Trophoblast cell (in vitro differentiated cells and primary cell): ENCODE measurements at regions not wholly inside any gene's neighbourhood (a gene's known extent, or its start where the extent isn't known, plus 50 kb on each side); places are given as distances from the start of the nearest gene placed in this dataset.

ENCODE experiments used
- DNase-seq, 2 donors: peaks; one replicate each; pipeline ENCODE4 v3.0.0-alpha.2; 2016
- H2AFZ ChIP-seq: 2 replicates; pipeline ENCODE4 v1.6.1; 2013; ENCODE audit warnings: low read length, moderate library complexity, mild to moderate bottlenecking; ENCODE audit not compliant: insufficient read depth, poor library complexity
- H2AK5ac ChIP-seq: 2 replicates; pipeline ENCODE4 v1.6.1; 2013; ENCODE audit warnings: mild to moderate bottlenecking, low read length
- H2BK120ac ChIP-seq: 2 replicates; pipeline ENCODE4 v1.6.1; 2013; ENCODE audit warnings: low read length, mild to moderate bottlenecking, moderate library complexity; ENCODE audit not compliant: insufficient read depth, poor library complexity
- H2BK12ac ChIP-seq: 2 replicates; pipeline ENCODE4 v1.6.1; 2013; ENCODE audit warnings: mild to moderate bottlenecking, low read length, moderate library complexity
- H2BK5ac ChIP-seq: 2 replicates; pipeline ENCODE4 v1.6.1; 2013; ENCODE audit warnings: low read length, low read depth, moderate library complexity, mild to moderate bottlenecking; ENCODE audit not compliant: poor library complexity
- H3K14ac ChIP-seq: 2 replicates; pipeline ENCODE4 v1.6.1; 2013; ENCODE audit warnings: mild to moderate bottlenecking, low read length
- H3K18ac ChIP-seq: 2 replicates; pipeline ENCODE4 v1.6.1; 2013; ENCODE audit warnings: mild to moderate bottlenecking, low read length
- H3K23ac ChIP-seq: 2 replicates; pipeline ENCODE4 v1.6.1; 2013; ENCODE audit warnings: low read length
- H3K27ac ChIP-seq: 2 replicates; pipeline ENCODE4 v1.5.1; 2013; ENCODE audit warnings: low read depth, mild to moderate bottlenecking, inconsistent platforms, low read length, moderate library complexity
- H3K27me3 ChIP-seq: 2 replicates; pipeline ENCODE4 v1.6.1; 2013; ENCODE audit warnings: inconsistent platforms, mild to moderate bottlenecking, low read length, moderate library complexity; ENCODE audit not compliant: insufficient read depth
- H3K36me3 ChIP-seq, 2 experiments: 1 replicate in 1 of 2; 2 replicates in 1 of 2; pipeline ENCODE4 v1.6.1; 2013; ENCODE audit warnings: low read length in 2 of 2, mild to moderate bottlenecking in 2 of 2, moderate library complexity in 1 of 2; ENCODE audit not compliant: insufficient read depth in 2 of 2, control insufficient read depth in 1 of 2
- H3K4ac ChIP-seq: 2 replicates; pipeline ENCODE4 v1.6.1; 2013; ENCODE audit warnings: low read depth, mild to moderate bottlenecking, low read length, moderate library complexity
- H3K4me1 ChIP-seq, 2 experiments: 1 replicate in 1 of 2; 2 replicates in 1 of 2; pipeline ENCODE4 v1.6.1; 2013; ENCODE audit warnings: low read length in 2 of 2, mild to moderate bottlenecking in 2 of 2, moderate library complexity in 1 of 2; ENCODE audit not compliant: insufficient read depth in 2 of 2, control insufficient read depth in 1 of 2
- H3K4me2 ChIP-seq: 2 replicates; pipeline ENCODE4 v1.6.1; 2013; ENCODE audit warnings: inconsistent platforms, mild to moderate bottlenecking, low read length, moderate library complexity
- H3K4me3 ChIP-seq: 2 replicates; pipeline ENCODE4 v1.5.1; 2013; ENCODE audit warnings: mild to moderate bottlenecking, low read depth, low read length, inconsistent platforms
- H3K79me1 ChIP-seq: one replicate; pipeline ENCODE4 v1.6.1; 2013; ENCODE audit warnings: low read length
- H3K79me2 ChIP-seq: 2 replicates; pipeline ENCODE4 v1.6.1; 2013; ENCODE audit warnings: low read length, mild to moderate bottlenecking; ENCODE audit not compliant: control insufficient read depth, insufficient read depth, poor library complexity
- H3K9ac ChIP-seq: 2 replicates; pipeline ENCODE4 v1.6.1; 2013; ENCODE audit warnings: mild to moderate bottlenecking, low read length
- H3K9me3 ChIP-seq: 2 replicates; pipeline ENCODE4 v1.6.1; 2013; ENCODE audit warnings: low read depth, mild to moderate bottlenecking, control low read depth, inconsistent platforms, low read length; ENCODE audit not compliant: insufficient read depth
- H4K12ac ChIP-seq: 2 replicates; pipeline ENCODE4 v1.6.1; 2013; ENCODE audit warnings: low read depth, mild to moderate bottlenecking, low read length, moderate library complexity
- H4K8ac ChIP-seq: 2 replicates; pipeline ENCODE4 v1.6.1; 2013; ENCODE audit warnings: low read depth, mild to moderate bottlenecking, low read length, moderate library complexity
- H4K91ac ChIP-seq: one replicate; pipeline ENCODE4 v1.6.1; 2013; ENCODE audit warnings: low read depth, mild to moderate bottlenecking, low read length, moderate library complexity
- WGBS: extraction: QIAGEN DNeasy Blood & Tissue Kit; methylation state at CpG from one replicate; pipeline ENCODE4 v1.1.7; 2013; ENCODE audit warnings: missing lambda C conversion rate; ENCODE audit not compliant: insufficient read length, insufficient coverage; ENCODE audit errors: extremely low coverage; 5-methylcytosine and 5-hydroxymethylcytosine counted together

- H3K14ac ChIP-seq, result no peak overlapping the region
- WGBS, result no CpG with 5 or more reads among the region's 3 CpGs
Measured at GRCh38 chr3:161555320-161555719, 58.7 kb downstream of the OTOL1 start.

GRCh38 chr3:161556533-161556932 lies 59.9 kb downstream of the OTOL1 start:
- H2BK120ac ChIP-seq, result no peak overlapping the region
- no peak overlapping the region for H2AFZ ChIP-seq
- H2BK5ac ChIP-seq, result no peak overlapping the region
- H3K9me3 ChIP-seq, result no peaks in the 10 kb centered on the region
- H2AK5ac ChIP-seq, result no peak overlapping the region
- H3K9ac ChIP-seq, result no peak overlapping the region
- no peak overlapping the region for H3K18ac ChIP-seq
- no peak overlapping the region for H3K14ac ChIP-seq
- H4K12ac ChIP-seq, result no peak overlapping the region
- no peak overlapping the region for H2BK12ac ChIP-seq
- no peaks in the 10 kb centered on the region for H3K27me3 ChIP-seq
- H3K79me1 ChIP-seq, result no peaks in the 10 kb centered on the region
- no peaks in the 10 kb centered on the region for H3K36me3 ChIP-seq
- H3K4me2 ChIP-seq, result no peak overlapping the region
- H3K27ac ChIP-seq, result no peak overlapping the region
- no peak overlapping the region for H3K23ac ChIP-seq
- peaks cover 0 to 2% of the 10 kb centered on the region in 2 experiments for H3K4me1 ChIP-seq
- H4K91ac ChIP-seq, result no peak overlapping the region
- WGBS, result no CpG with 5 or more reads among the region's 3 CpGs
- H3K79me2 ChIP-seq, result no peaks in the 10 kb centered on the region
- no peak overlapping the region for H4K8ac ChIP-seq
- no peak overlapping the region for H3K4ac ChIP-seq
- H3K4me3 ChIP-seq, result no peak overlapping the region
- no peak for DNase-seq

More at GRCh38 chr3:161555320-161555719, 58.7 kb downstream of the OTOL1 start:
- no peak overlapping the region for H4K12ac ChIP-seq
- H3K79me1 ChIP-seq, result no peaks in the 10 kb centered on the region
- no peaks in the 10 kb centered on the region for H3K79me2 ChIP-seq
- DNase-seq, result no peak
- no peak overlapping the region for H2AFZ ChIP-seq
- H3K27ac ChIP-seq, result no peak overlapping the region
- H2BK5ac ChIP-seq, result no peak overlapping the region
- peaks cover 0 to 2% of the 10 kb centered on the region in 2 experiments for H3K4me1 ChIP-seq
- H3K4me3 ChIP-seq, result no peak overlapping the region
- no peak overlapping the region for H2BK120ac ChIP-seq
- no peaks in the 10 kb centered on the region for H3K9me3 ChIP-seq
- no peak overlapping the region for H4K8ac ChIP-seq
- no peak overlapping the region for H3K9ac ChIP-seq
- H3K36me3 ChIP-seq, result no peaks in the 10 kb centered on the region
- no peak overlapping the region for H3K4ac ChIP-seq
- H3K23ac ChIP-seq, result no peak overlapping the region
- no peaks in the 10 kb centered on the region for H3K27me3 ChIP-seq
- no peak overlapping the region for H3K18ac ChIP-seq
- H4K91ac ChIP-seq, result no peak overlapping the region
- no peak overlapping the region for H2BK12ac ChIP-seq
- H2AK5ac ChIP-seq, result no peak overlapping the region
- no peak overlapping the region for H3K4me2 ChIP-seq

GRCh38 chr3:161556941-161557340 lies 60.3 kb downstream of the OTOL1 start:
- Histone ChIP-seq H3K14ac (no peak overlapping the region), H4K91ac (no peak overlapping the region), H3K4ac (no peak overlapping the region), H3K4me1 (peaks cover 0 to 2% of the 10 kb centered on the region in 2 experiments), H3K79me2 (no peaks in the 10 kb centered on the region), H3K18ac (no peak overlapping the region), H3K9ac (no peak overlapping the region), H2BK120ac (no peak overlapping the region), H4K12ac (no peak overlapping the region), H3K36me3 (no peaks in the 10 kb centered on the region), H2AFZ (no peak overlapping the region), H2BK5ac (no peak overlapping the region), H2AK5ac (no peak overlapping the region), H3K27me3 (no peaks in the 10 kb centered on the region), H3K23ac (no peak overlapping the region), H4K8ac (no peak overlapping the region), H3K79me1 (no peaks in the 10 kb centered on the region), H3K9me3 (no peaks in the 10 kb centered on the region), H2BK12ac (no peak overlapping the region), H3K27ac (no peak overlapping the region), H3K4me3 (no peak overlapping the region), H3K4me2 (no peak overlapping the region)
- no CpG with 5 or more reads among the region's 1 CpG for WGBS
- DNase-seq, result no peak

- H3K4me2 ChIP-seq, result no peak overlapping the region
- WGBS, result no CpG with 5 or more reads among the region's 5 CpGs
- H3K27ac ChIP-seq, result no peak overlapping the region
- H3K18ac ChIP-seq, result no peak overlapping the region
- no peak overlapping the region for H2BK120ac ChIP-seq
- no peak overlapping the region for H3K4ac ChIP-seq
- H4K8ac ChIP-seq, result no peak overlapping the region
- no peak overlapping the region for H2AFZ ChIP-seq
- no peak overlapping the region for H2BK12ac ChIP-seq
- no peak overlapping the region for H2BK5ac ChIP-seq
- no peak overlapping the region for H2AK5ac ChIP-seq
- no peak overlapping the region for H3K4me3 ChIP-seq
- no peaks in the 10 kb centered on the region for H3K79me2 ChIP-seq
- H3K14ac ChIP-seq, result no peak overlapping the region
- H3K36me3 ChIP-seq, result no peaks in the 10 kb centered on the region
- H4K12ac ChIP-seq, result no peak overlapping the region
- H3K9ac ChIP-seq, result no peak overlapping the region
- H3K27me3 ChIP-seq, result no peaks in the 10 kb centered on the region
- H3K23ac ChIP-seq, result no peak overlapping the region
- H3K9me3 ChIP-seq, result no peaks in the 10 kb centered on the region
- DNase-seq, result no peak
- H3K4me1 ChIP-seq, result peaks cover 0 to 2% of the 10 kb centered on the region in 2 experiments
- no peaks in the 10 kb centered on the region for H3K79me1 ChIP-seq
- no peak overlapping the region for H4K91ac ChIP-seq
Measured at GRCh38 chr3:161557445-161558150, 61.0 kb downstream of the OTOL1 start.
